Heart left ventricle (tissue), 16 donors: ENCODE measurements at regions not wholly inside any gene's neighbourhood (a gene's known extent, or its start where the extent isn't known, plus 50 kb on each side); places are given as distances from the start of the nearest gene placed in this dataset.

Experiments used
- ATAC-seq, 4 donors: fragments of 200-7000 bp; cut with Tn5 transposase; one replicate each; pipeline ENCODE4 v1.9.1; 2020 to 2022; ENCODE audit warnings: moderate library complexity in 4 of 4, mild to moderate bottlenecking in 3 of 4, moderate number of reproducible peaks in 1 of 4
- DNase-seq, 5 donors: peaks; one replicate each; pipeline ENCODE4 v3.0.0-alpha.2; 2020
- H3K27ac ChIP-seq, 12 donors: fragments of 200-600 bp; sonication (generic) in 4 of 12; one replicate each; pipeline versions ENCODE4 v1.5.0 to v1.8.0; 2016 to 2022; ENCODE audit warnings: mild to moderate bottlenecking in 2 of 12
- H3K27me3 ChIP-seq, 9 donors: fragments of 200-600 bp; sonication (generic) in 2 of 9; one replicate each; pipeline versions ENCODE4 v1.5.1 to v1.8.0; 2016 to 2022; ENCODE audit warnings: mild to moderate bottlenecking in 3 of 9
- H3K36me3 ChIP-seq, 9 donors: fragments of 200-600 bp; sonication (generic) in 2 of 9; one replicate each; pipeline versions ENCODE4 v1.5.0 to v1.8.0; 2018 to 2022; ENCODE audit warnings: mild to moderate bottlenecking in 2 of 9
- H3K4me1 ChIP-seq, 12 donors: fragments of 200-600 bp; sonication (generic) in 4 of 12; one replicate each; pipeline versions ENCODE4 v1.5.0 to v1.8.0; 2016 to 2022; ENCODE audit warnings: mild to moderate bottlenecking in 3 of 12
- H3K4me3 ChIP-seq, 12 donors: fragments of 200-600 bp; sonication (generic) in 4 of 12; one replicate each; pipeline versions ENCODE4 v1.5.0 to v1.8.0; 2017 to 2022; ENCODE audit warnings: mild to moderate bottlenecking in 9 of 12, moderate library complexity in 4 of 12
- H3K9me3 ChIP-seq, 12 donors: fragments of 200-600 bp; sonication (generic) in 4 of 12; one replicate each; pipeline versions ENCODE4 v1.5.0 to v1.8.0; 2016 to 2022; ENCODE audit warnings: mild to moderate bottlenecking in 1 of 12
- CTCF ChIP-seq, 12 donors: fragments of 200-600 bp; sonication (generic) in 4 of 12; IDR thresholded peaks; one replicate each; pipeline versions ENCODE4 v1.5.0 to v1.8.0; 2018 to 2022; ENCODE audit warnings: antibody characterized with exemption in 12 of 12, mild to moderate bottlenecking in 5 of 12
- POLR2A ChIP-seq, 2 donors: fragments of 450-650 bp; IDR thresholded peaks; one replicate each; pipeline ENCODE4 v1.6.1; 2017; ENCODE audit warnings: antibody characterized with exemption in 2 of 2, mild to moderate bottlenecking in 2 of 2, moderate library complexity in 2 of 2
- WGBS, 4 donors: extraction: QIAGEN DNeasy Blood & Tissue Kit in 2 of 4; methylation state at CpG; one replicate each; pipeline versions ENCODE4 v1.1.5 to v1.1.7; 2013 to 2018; 5-methylcytosine and 5-hydroxymethylcytosine counted together
- intact Hi-C, 10 donors: fragments of 100-400 bp; cut with DNase I; formaldehyde crosslinking; loops; one replicate each; pipeline versions ENCODE4 v1.11.1 to v1.14.2; 2022
- donor health status: ischemic (EF 13 %, LVEDD 7.1; RV severe dilation, severe dysfunction).
- donor health status: healthy with polysubstance abuse.
- donor health status: DM: no; HTN: yes; CAD: no.
- donor health status: DM: no; HTN: no; CAD: no.
- donor health status: ischemic (EF 25% LVEDD 6.9; RV normal size, moderate dysfunction).
- donor health status: ischemic (EF 25% LVEDD 5.7; RV mildly dilated, moderate dysfunction).
- donor health status: healthy.
- donor health status: DM: yes; HTN: yes; CAD: no.
- donor health status: ischemic (EF 35%, LVEDD 5.7; RV mildly dilated, moderate dysfunction).
- donor health status: nonischemic (EF 11% LVEDD 7.7; RV severe dilation, severe dysfunction).
- donor health status: DM: yes; HTN: yes; CAD: no.
- donor health status: PGD.
- donor health status: ischemic (EF 29% LVEDD 5.4; RV normal size, mild dysfunction).
- donor health status: nonischemic (EF 23%, LVEDD 6.1; RV moderate dilation, normal function).

DNA sequence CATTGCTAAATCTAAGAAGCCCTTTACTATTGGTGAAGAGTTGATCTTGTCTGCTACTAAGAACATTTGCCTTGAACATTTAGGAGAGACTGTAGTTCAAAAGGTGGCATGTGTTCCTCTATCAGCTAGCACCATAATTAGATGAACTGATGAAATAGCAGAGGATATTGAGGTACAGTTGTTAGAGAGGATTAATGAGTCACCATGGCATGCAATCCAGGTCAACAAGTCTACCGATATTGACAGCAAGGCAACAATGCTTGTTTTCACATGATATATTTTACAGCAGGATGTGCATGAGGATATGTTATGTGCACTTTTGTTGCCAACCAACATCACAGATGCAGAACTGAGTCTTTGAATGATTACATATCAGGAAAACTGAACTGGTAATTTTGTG lies 134.3 kb upstream of the CDH9 start:
- 85 to 99% (median 94%) methylated on average over 1 of the region's 1 CpG for WGBS, 4 donors
- Histone ChIP-seq H3K36me3 (no peaks in the 10 kb centered on the region), H3K9me3 (peaks cover 0 to 3% (median 0%) of the 10 kb centered on the region in 12 donors), H3K27ac (no peak overlapping the region), H3K4me3 (no peak overlapping the region), H3K4me1 (no peaks in the 10 kb centered on the region), H3K27me3 (no peaks in the 10 kb centered on the region)
- intact Hi-C loops, result no loop called here
- TF ChIP-seq CTCF (IDR thresholded peaks at IDR 0.05), result no peak
- TF ChIP-seq POLR2A (IDR thresholded peaks at IDR 0.05), result no peak
- no peak for ATAC-seq
- DNase-seq, result no peak

- Histone ChIP-seq H3K4me1 (no peaks in the 10 kb centered on the region), H3K27ac (no peak overlapping the region), H3K4me3 (no peak overlapping the region), H3K27me3 (no peaks in the 10 kb centered on the region), H3K9me3 (peaks cover 0 to 3% (median 0%) of the 10 kb centered on the region in 12 donors), H3K36me3 (no peaks in the 10 kb centered on the region)
- intact Hi-C loops, result no loop called here
- TF ChIP-seq POLR2A (IDR thresholded peaks at IDR 0.05) (no peak), CTCF (IDR thresholded peaks at IDR 0.05) (no peak)
- 65 to 72% (median 68%) methylated on average over 15 of the region's 15 CpGs for WGBS, 4 donors
- DNase-seq (no peak), ATAC-seq (no peak)
Observed at GRCh38 chr5:27171761-27172261, 133.4 kb upstream of the CDH9 start.

DNA sequence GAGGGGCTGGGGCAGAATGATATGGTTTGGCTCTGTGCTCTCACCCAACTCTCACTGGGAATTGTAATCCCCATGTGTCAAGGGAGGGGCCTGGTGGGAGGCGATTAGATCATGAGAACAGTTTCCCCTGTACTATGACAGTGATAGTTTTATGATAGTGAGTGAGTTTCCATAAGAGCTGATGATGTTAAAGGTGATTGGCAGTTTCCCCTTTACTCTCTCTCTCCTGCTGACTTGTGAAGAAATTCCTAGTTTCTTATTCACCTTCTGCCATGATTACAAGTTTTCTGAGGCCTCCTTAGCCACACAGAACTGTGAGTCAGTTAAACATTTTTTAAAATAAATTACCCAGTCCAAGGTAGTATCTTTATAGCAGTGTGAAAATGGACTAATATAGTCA lies 120.4 kb upstream of the CDH9 start:
- intact Hi-C loops, result no loop called here
- Histone ChIP-seq H3K4me1 (no peaks in the 10 kb centered on the region), H3K9me3 (peaks cover 0 to 54% (median 8%) of the 10 kb centered on the region in 12 donors), H3K4me3 (no peak overlapping the region), H3K27me3 (no peaks in the 10 kb centered on the region), H3K36me3 (no peaks in the 10 kb centered on the region), H3K27ac (no peak overlapping the region)
- TF ChIP-seq CTCF (IDR thresholded peaks at IDR 0.05) (no peak), POLR2A (IDR thresholded peaks at IDR 0.05) (no peak)
- DNase-seq (no peak), ATAC-seq (no peak)
- WGBS, 4 donors, result 40 to 69% (median 48%) methylated on average over 1 of the region's 1 CpG

GRCh38 chr5:27158171-27158570 lies 119.8 kb upstream of the CDH9 start:
- ATAC-seq (no peak), DNase-seq (no peak)
- no peak overlapping the region for H3K27ac ChIP-seq
- TF ChIP-seq POLR2A (IDR thresholded peaks at IDR 0.05) (no peak), CTCF (IDR thresholded peaks at IDR 0.05) (no peak)
- H3K36me3 ChIP-seq, result no peaks in the 10 kb centered on the region
- no peaks in the 10 kb centered on the region for H3K4me1 ChIP-seq
- H3K27me3 ChIP-seq, result no peaks in the 10 kb centered on the region
- H3K9me3 ChIP-seq, result peaks cover 0 to 60% (median 11%) of the 10 kb centered on the region in 12 donors
- H3K4me3 ChIP-seq, result no peak overlapping the region
- intact Hi-C loops, result no loop called here
